Large intestine (tissue), 3 donors: ENCODE measurements at regions not wholly inside any gene's neighbourhood (a gene's known extent, or its start where the extent isn't known, plus 50 kb on each side); places are given as distances from the start of the nearest gene placed in this dataset.
"Not testable (repeated sequence)": the region's sequence is repeated elsewhere in the genome, so short reads cannot be mapped to it uniquely, and the experiment has no call there.

Experiments
- DNase-seq, 2 donors: peaks; one replicate each; pipeline versions ENCODE4 v3.0.0 to v3.0.0-alpha.2; 2013
- H3K27ac ChIP-seq: one replicate; pipeline ENCODE4 v1.5.1; 2013; ENCODE audit warnings: low read length
- H3K27me3 ChIP-seq: 2 replicates; pipeline ENCODE4 v1.6.1; 2013; ENCODE audit warnings: low read length; ENCODE audit not compliant: control insufficient read depth, insufficient read depth
- H3K36me3 ChIP-seq: 2 replicates; pipeline ENCODE4 v1.6.1; 2013; ENCODE audit warnings: low read length; ENCODE audit not compliant: control insufficient read depth, insufficient read depth
- H3K4me1 ChIP-seq: one replicate; pipeline ENCODE4 v1.6.1; 2013; ENCODE audit warnings: low read length; ENCODE audit not compliant: control insufficient read depth, insufficient read depth
- H3K4me3 ChIP-seq: one replicate; pipeline ENCODE4 v1.5.1; 2013; ENCODE audit warnings: low read length
- H3K9me3 ChIP-seq: one replicate; pipeline ENCODE4 v1.6.1; 2013; ENCODE audit warnings: mild to moderate bottlenecking, low read depth, low read length, moderate library complexity; ENCODE audit not compliant: control insufficient read depth
- WGBS: methylation state at CpG from one replicate; pipeline ENCODE4 v1.1.5; 2013; ENCODE audit warnings: low lambda C conversion rate; ENCODE audit not compliant: insufficient coverage; 5-methylcytosine and 5-hydroxymethylcytosine counted together

- Histone ChIP-seq H3K27ac (no peak overlapping the region), H3K4me1 (no peaks in the 10 kb centered on the region), H3K27me3 (no peaks in the 10 kb centered on the region), H3K4me3 (no peak overlapping the region), H3K9me3 (no peaks in the 10 kb centered on the region), H3K36me3 (no peaks in the 10 kb centered on the region)
- no peak for DNase-seq
- WGBS, result 93% methylated on average over 2 of the region's 5 CpGs
Observed at GRCh38 chr7:13790611-13791010, 198.9 kb downstream of the ETV1 start.

- Histone ChIP-seq H3K4me3 (no peak overlapping the region), H3K9me3 (no peaks in the 10 kb centered on the region), H3K27me3 (no peaks in the 10 kb centered on the region), H3K36me3 (no peaks in the 10 kb centered on the region), H3K4me1 (no peaks in the 10 kb centered on the region), H3K27ac (no peak overlapping the region)
- 83% methylated on average over 1 of the region's 6 CpGs for WGBS
- no peak for DNase-seq
Observed at GRCh38 chr7:13792208-13792607, 197.3 kb downstream of the ETV1 start.

GRCh38 chr7:13793926-13794325, 195.5 kb downstream of the ETV1 start:
- Histone ChIP-seq H3K36me3 (no peaks in the 10 kb centered on the region), H3K9me3 (no peaks in the 10 kb centered on the region), H3K27me3 (no peaks in the 10 kb centered on the region), H3K4me3 (no peak overlapping the region), H3K4me1 (no peaks in the 10 kb centered on the region), H3K27ac (no peak overlapping the region)
- DNase-seq, result no peak
- WGBS, result 100% methylated on average over 1 of the region's 4 CpGs

GRCh38 chr7:13794581-13794980, 194.9 kb downstream of the ETV1 start:
- no peak for DNase-seq
- H3K9me3 ChIP-seq, result no peaks in the 10 kb centered on the region
- no peak overlapping the region for H3K4me3 ChIP-seq
- no peaks in the 10 kb centered on the region for H3K27me3 ChIP-seq
- no peak overlapping the region for H3K27ac ChIP-seq
- WGBS, result no CpG with 5 or more reads among the region's 2 CpGs
- H3K4me1 ChIP-seq, result no peaks in the 10 kb centered on the region
- no peaks in the 10 kb centered on the region for H3K36me3 ChIP-seq

GRCh38 chr7:13797545-13797944, 191.9 kb downstream of the ETV1 start:
- Histone ChIP-seq H3K4me1 (no peaks in the 10 kb centered on the region), H3K27me3 (no peaks in the 10 kb centered on the region), H3K27ac (no peak overlapping the region), H3K36me3 (no peaks in the 10 kb centered on the region), H3K9me3 (no peaks in the 10 kb centered on the region), H3K4me3 (no peak overlapping the region)
- DNase-seq, result no peak
- WGBS, result 100% methylated on average over 1 of the region's 1 CpG

GRCh38 chr7:13800694-13801448, 188.6 kb downstream of the ETV1 start:
- Histone ChIP-seq H3K9me3 (no peaks in the 10 kb centered on the region), H3K4me1 (no peaks in the 10 kb centered on the region), H3K27ac (no peak overlapping the region), H3K27me3 (no peaks in the 10 kb centered on the region), H3K36me3 (no peaks in the 10 kb centered on the region), H3K4me3 (no peak overlapping the region)
- WGBS, result 97% methylated on average over 3 of the region's 6 CpGs
- DNase-seq, result peak in 1 of 2 donors; percentile 4

GRCh38 chr7:13801669-13802068, 187.8 kb downstream of the ETV1 start:
- Histone ChIP-seq H3K27ac (no peak overlapping the region), H3K36me3 (no peaks in the 10 kb centered on the region), H3K9me3 (no peaks in the 10 kb centered on the region), H3K27me3 (no peaks in the 10 kb centered on the region), H3K4me3 (no peak overlapping the region), H3K4me1 (no peaks in the 10 kb centered on the region)
- no CpG with 5 or more reads among the region's 1 CpG for WGBS
- DNase-seq, result no peak

GRCh38 chr7:13802651-13803050, 186.8 kb downstream of the ETV1 start:
- no peaks in the 10 kb centered on the region for H3K4me1 ChIP-seq
- no peaks in the 10 kb centered on the region for H3K36me3 ChIP-seq
- H3K27me3 ChIP-seq, result no peaks in the 10 kb centered on the region
- DNase-seq, result no peak
- no peaks in the 10 kb centered on the region for H3K9me3 ChIP-seq
- WGBS, result no CpG with 5 or more reads among the region's 1 CpG
- no peak overlapping the region for H3K27ac ChIP-seq
- no peak overlapping the region for H3K4me3 ChIP-seq

GRCh38 chr7:13803134-13803533, 186.3 kb downstream of the ETV1 start:
- H3K9me3 ChIP-seq, result no peaks in the 10 kb centered on the region
- no peaks in the 10 kb centered on the region for H3K36me3 ChIP-seq
- WGBS, result no CpG with 5 or more reads among the region's 8 CpGs
- no peaks in the 10 kb centered on the region for H3K27me3 ChIP-seq
- H3K4me3 ChIP-seq, result no peak overlapping the region
- H3K4me1 ChIP-seq, result no peaks in the 10 kb centered on the region
- DNase-seq, result no peak
- H3K27ac ChIP-seq, result no peak overlapping the region

- DNase-seq, H3K9me3 ChIP-seq, H3K4me1 ChIP-seq, H3K36me3 ChIP-seq, H3K4me3 ChIP-seq, H3K27ac ChIP-seq, H3K27me3 ChIP-seq: not testable (repeated sequence)
- no CpG with 5 or more reads among the region's 33 CpGs for WGBS
Observed at GRCh38 chr7:13806089-13806867, 183.2 kb downstream of the ETV1 start.

- H3K27ac ChIP-seq, H3K4me1 ChIP-seq, H3K27me3 ChIP-seq, H3K36me3 ChIP-seq, DNase-seq, H3K9me3 ChIP-seq, H3K4me3 ChIP-seq: not testable (repeated sequence)
Observed at GRCh38 chr7:13817230-13817629, 172.2 kb downstream of the ETV1 start.
